ENCODE measurements at regions not wholly inside any gene's neighbourhood (a gene's known extent, or its start where the extent isn't known, plus 50 kb on each side); places are given as distances from the start of the nearest gene placed in this dataset.

- peak; percentile 24; the same call in 1 of the 3 replicates for ATAC-seq (ENCODE audit: insufficient read depth, low read depth)
- no peaks in the 10 kb centered on the region for H4K20me1 ChIP-seq (ENCODE audit: insufficient read depth, low read length)
- H3K4me1 ChIP-seq (ENCODE audit: insufficient read depth, low read length) = 0 out of 2 replicates have a peak, but pooled peaks cover 9% of the 10 kb centered on the region
- no peak overlapping the region for H3K4me3 ChIP-seq (ENCODE audit: low read depth in 1 of 2, low read length in 2 of 2)
- H3K36me3 ChIP-seq (ENCODE audit: insufficient read depth, low read length) = no peaks in the 10 kb centered on the region
- H3K79me2 ChIP-seq (ENCODE audit: insufficient read depth, low read length) = no peaks in the 10 kb centered on the region
- no peak for DNase-seq
- H3K4me2 ChIP-seq (ENCODE audit: insufficient read depth, low read length) = no peak overlapping the region
- no peak for TF ChIP-seq CTCF (IDR thresholded peaks at IDR 0.05; ENCODE audit: borderline replicate concordance, extremely low read depth, low read length, poor library complexity, severe bottlenecking)
- no peak for TF ChIP-seq EZH2 (IDR thresholded peaks at IDR 0.05; ENCODE audit: borderline replicate concordance, low read depth, low read length, severe bottlenecking)
- no peak overlapping the region for H3K27ac ChIP-seq (ENCODE audit: low read length)
- H3K9me3 ChIP-seq (ENCODE audit: insufficient read depth, low read length, severe bottlenecking) = no peaks in the 10 kb centered on the region
- H2AFZ ChIP-seq (ENCODE audit: low read depth, low read length) = no peak overlapping the region
- no peaks in the 10 kb centered on the region for H3K27me3 ChIP-seq (ENCODE audit: insufficient read depth, low read length, poor library complexity)
- H3K9ac ChIP-seq (ENCODE audit: low read depth, low read length) = no peak overlapping the region
Observed at GRCh38 chr9:124205686-124206352, 51.9 kb upstream of the NEK6 start.

DNA sequence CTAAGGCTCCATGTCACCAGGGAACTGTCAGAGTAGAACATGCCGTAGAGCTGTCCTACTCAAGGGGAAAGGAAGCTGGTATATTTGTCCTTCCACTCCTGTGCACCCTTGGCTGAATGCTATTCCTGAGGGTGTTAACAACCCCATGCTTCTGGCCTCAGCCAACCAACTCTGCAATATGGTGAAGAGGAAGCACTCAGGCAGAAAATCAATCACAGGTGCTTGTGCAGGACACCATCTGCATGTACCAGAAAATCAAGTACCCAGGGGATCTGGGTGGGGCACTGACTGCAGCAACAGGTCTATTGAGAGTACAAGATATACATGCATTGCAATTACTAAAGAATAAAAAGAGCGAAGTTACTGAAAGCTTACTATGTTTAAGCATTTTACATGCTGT, 51.4 kb upstream of the NEK6 start:
- Histone ChIP-seq H4K20me1 (ENCODE audit: insufficient read depth, low read length) (no peaks in the 10 kb centered on the region), H3K4me1 (ENCODE audit: insufficient read depth, low read length) (0 out of 2 replicates have a peak, but pooled peaks cover 9% of the 10 kb centered on the region), H3K27me3 (ENCODE audit: insufficient read depth, low read length, poor library complexity) (no peaks in the 10 kb centered on the region), H3K27ac (ENCODE audit: low read length) (no peak overlapping the region), H2AFZ (ENCODE audit: low read depth, low read length) (no peak overlapping the region), H3K9me3 (ENCODE audit: insufficient read depth, low read length, severe bottlenecking) (no peaks in the 10 kb centered on the region), H3K9ac (ENCODE audit: low read depth, low read length) (no peak overlapping the region), H3K4me2 (ENCODE audit: insufficient read depth, low read length) (no peak overlapping the region), H3K36me3 (ENCODE audit: insufficient read depth, low read length) (no peaks in the 10 kb centered on the region), H3K4me3 (ENCODE audit: low read depth in 1 of 2, low read length in 2 of 2) (no peak overlapping the region), H3K79me2 (ENCODE audit: insufficient read depth, low read length) (no peaks in the 10 kb centered on the region)
- DNase-seq = no peak
- TF ChIP-seq EZH2 (IDR thresholded peaks at IDR 0.05; ENCODE audit: borderline replicate concordance, low read depth, low read length, severe bottlenecking) (no peak), CTCF (IDR thresholded peaks at IDR 0.05; ENCODE audit: borderline replicate concordance, extremely low read depth, low read length, poor library complexity, severe bottlenecking) (no peak)
- ATAC-seq (ENCODE audit: insufficient read depth, low read depth) = no peak
